ENCODE measurements at regions not wholly inside any gene's neighbourhood (a gene's known extent, or its start where the extent isn't known, plus 50 kb on each side); places are given as distances from the start of the nearest gene placed in this dataset.

DNA sequence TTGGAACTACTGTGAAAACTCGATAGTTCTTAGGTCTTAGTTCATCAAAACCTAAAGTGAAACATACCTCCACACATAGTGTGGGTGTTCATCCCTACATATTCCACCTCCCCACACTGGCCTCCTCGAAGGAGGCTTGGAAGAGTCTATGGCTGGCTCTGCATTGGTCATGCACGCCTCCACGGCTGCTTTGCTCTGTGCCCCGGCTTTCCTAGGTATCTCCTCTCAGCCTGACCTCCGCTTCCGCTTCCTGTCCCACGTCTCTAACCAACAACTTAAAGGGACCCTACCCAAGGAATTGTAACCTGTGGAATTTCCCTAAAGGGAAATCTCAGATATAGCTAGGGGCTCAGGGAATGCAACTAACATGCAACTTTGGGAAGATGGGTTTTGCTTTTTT is 79.7 kb upstream of the MBNL2 start:
- Histone ChIP-seq H3K9me3 (ENCODE audit: low read length) (no peaks in the 10 kb centered on the region), H3K79me2 (ENCODE audit: low read length) (no peaks in the 10 kb centered on the region), H3F3A (ENCODE audit: low read length, unreplicated experiment) (no peaks in the 10 kb centered on the region), H3K4me2 (ENCODE audit: low read length) (peak overlapping the region; percentile 57; the same call in 1 of the 2 replicates), H3K4me1 (ENCODE audit: insufficient read depth, low read length) (peaks cover 25% of the 10 kb centered on the region), H3K36me3 (ENCODE audit: low read depth, low read length) (no peaks in the 10 kb centered on the region), H2AFZ (ENCODE audit: low read length) (no peak overlapping the region), H3K4me3 (ENCODE audit: low read length) (no peak overlapping the region), H3K9me2 (replicated peaks; ENCODE audit: low read length) (no peaks in the 10 kb centered on the region), H3K27me3 (ENCODE audit: low read length) (no peaks in the 10 kb centered on the region), H4K20me1 (ENCODE audit: low read length) (no peaks in the 10 kb centered on the region), H3K9ac (ENCODE audit: low read length) (no peak overlapping the region), H3K27ac (ENCODE audit: low read length) (peak overlapping the region; percentile 55; the same call in 1 of the 2 replicates)
- DNase-seq (no peak), ATAC-seq (no peak)
- intact Hi-C loops (cut with micrococcal nuclease), result no loop called here
- CTCF ChIA-PET, result interaction anchor here (0.6 to 1.1 kb wide), 2 partner anchors 33 to 86 kb away, joined by 3 to 5 read pairs; no protein-coding TSS in a partner anchor
- no peak for TF ChIP-seq EZH2 (IDR thresholded peaks at IDR 0.05; ENCODE audit: low read length, unreplicated experiment)
- no peak for TF ChIP-seq EZH2phosphoT487 (IDR thresholded peaks at IDR 0.05; ENCODE audit: borderline replicate concordance, low read length)
- TF ChIP-seq, protein P1, sequence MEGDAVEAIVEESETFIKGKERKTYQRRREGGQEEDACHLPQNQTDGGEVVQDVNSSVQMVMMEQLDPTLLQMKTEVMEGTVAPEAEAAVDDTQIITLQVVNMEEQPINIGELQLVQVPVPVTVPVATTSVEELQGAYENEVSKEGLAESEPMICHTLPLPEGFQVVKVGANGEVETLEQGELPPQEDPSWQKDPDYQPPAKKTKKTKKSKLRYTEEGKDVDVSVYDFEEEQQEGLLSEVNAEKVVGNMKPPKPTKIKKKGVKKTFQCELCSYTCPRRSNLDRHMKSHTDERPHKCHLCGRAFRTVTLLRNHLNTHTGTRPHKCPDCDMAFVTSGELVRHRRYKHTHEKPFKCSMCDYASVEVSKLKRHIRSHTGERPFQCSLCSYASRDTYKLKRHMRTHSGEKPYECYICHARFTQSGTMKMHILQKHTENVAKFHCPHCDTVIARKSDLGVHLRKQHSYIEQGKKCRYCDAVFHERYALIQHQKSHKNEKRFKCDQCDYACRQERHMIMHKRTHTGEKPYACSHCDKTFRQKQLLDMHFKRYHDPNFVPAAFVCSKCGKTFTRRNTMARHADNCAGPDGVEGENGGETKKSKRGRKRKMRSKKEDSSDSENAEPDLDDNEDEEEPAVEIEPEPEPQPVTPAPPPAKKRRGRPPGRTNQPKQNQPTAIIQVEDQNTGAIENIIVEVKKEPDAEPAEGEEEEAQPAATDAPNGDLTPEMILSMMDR (conservative IDR thresholded peaks at IDR 0.05; ENCODE audit: low read depth, low read length), result no peak
- POLR2A ChIA-PET (ENCODE audit: unreplicated experiment), result no interaction called here
- BruUV-seq (replicated peaks), result no TSS peak

DNA sequence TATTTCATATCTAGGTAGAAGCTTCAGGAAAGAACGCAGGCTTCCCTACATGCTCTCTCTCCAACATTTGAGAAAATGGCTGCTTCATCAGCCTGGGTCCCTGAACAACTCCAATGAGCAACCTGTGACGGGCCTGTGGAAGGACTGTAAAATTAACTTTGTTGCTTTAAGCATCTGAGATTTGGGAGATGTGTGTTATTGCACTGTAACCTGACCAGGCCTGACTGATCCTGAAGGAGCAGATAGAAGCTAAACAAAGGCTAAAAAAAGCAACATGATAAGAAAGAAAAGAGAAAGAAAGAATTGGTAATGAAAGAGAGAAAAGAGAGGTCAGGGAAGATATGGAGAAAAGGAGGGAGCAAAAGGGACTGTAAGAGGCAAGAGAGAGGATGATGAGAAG is 77.1 kb upstream of the MBNL2 start:
- Histone ChIP-seq H3K27me3 (ENCODE audit: low read length) (no peaks in the 10 kb centered on the region), H2AFZ (ENCODE audit: low read length) (no peak overlapping the region), H3K9me2 (replicated peaks; ENCODE audit: low read length) (no peaks in the 10 kb centered on the region), H3K4me1 (ENCODE audit: insufficient read depth, low read length) (peaks cover 25% of the 10 kb centered on the region), H3K4me3 (ENCODE audit: low read length) (no peak overlapping the region), H3K9ac (ENCODE audit: low read length) (no peak overlapping the region), H3F3A (ENCODE audit: low read length, unreplicated experiment) (no peaks in the 10 kb centered on the region), H3K9me3 (ENCODE audit: low read length) (no peaks in the 10 kb centered on the region), H3K79me2 (ENCODE audit: low read length) (no peaks in the 10 kb centered on the region), H4K20me1 (ENCODE audit: low read length) (no peaks in the 10 kb centered on the region), H3K27ac (ENCODE audit: low read length) (no peak overlapping the region), H3K4me2 (ENCODE audit: low read length) (no peak overlapping the region), H3K36me3 (ENCODE audit: low read depth, low read length) (no peaks in the 10 kb centered on the region)
- DNase-seq (no peak), ATAC-seq (no peak)
- BruUV-seq (replicated peaks), result no TSS peak
- TF ChIP-seq, protein P1 (conservative IDR thresholded peaks at IDR 0.05; ENCODE audit: low read depth, low read length), result no peak
- TF ChIP-seq EZH2 (IDR thresholded peaks at IDR 0.05; ENCODE audit: low read length, unreplicated experiment), result no peak
- ChIA-PET POLR2A (ENCODE audit: unreplicated experiment) (no interaction called here), CTCF (interaction anchor here (0.6 kb wide), 1 partner anchor 121 kb away, joined by 10 read pairs; no protein-coding TSS in a partner anchor)
- intact Hi-C loops (cut with micrococcal nuclease), result no loop called here

DNA sequence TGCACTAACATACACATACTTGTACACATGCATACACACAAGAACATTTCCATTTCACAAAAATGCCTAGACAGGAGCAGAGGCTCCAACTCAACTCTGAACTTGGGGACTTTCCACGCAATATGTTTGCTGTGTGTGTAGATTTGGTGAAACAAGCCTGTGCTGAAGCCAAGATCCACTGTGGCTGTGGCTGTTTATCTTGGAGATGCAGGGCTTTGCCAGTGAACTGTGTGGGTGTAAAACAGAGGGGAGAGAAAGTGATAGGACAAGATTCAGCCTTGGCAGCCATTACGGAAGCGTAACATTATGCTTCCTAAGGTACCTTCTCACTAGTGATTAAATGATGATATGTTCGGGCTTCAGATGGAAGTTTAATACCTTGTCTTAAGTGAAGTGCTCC is 73.2 kb upstream of the MBNL2 start:
- intact Hi-C loops (cut with micrococcal nuclease), result no loop called here
- Histone ChIP-seq H3K79me2 (ENCODE audit: low read length) (no peaks in the 10 kb centered on the region), H3K4me1 (ENCODE audit: insufficient read depth, low read length) (no peaks in the 10 kb centered on the region), H4K20me1 (ENCODE audit: low read length) (no peaks in the 10 kb centered on the region), H3K9me2 (replicated peaks; ENCODE audit: low read length) (no peaks in the 10 kb centered on the region), H3K9me3 (ENCODE audit: low read length) (no peaks in the 10 kb centered on the region), H3K4me2 (ENCODE audit: low read length) (no peak overlapping the region), H3K27me3 (ENCODE audit: low read length) (no peaks in the 10 kb centered on the region), H2AFZ (ENCODE audit: low read length) (no peak overlapping the region), H3K27ac (ENCODE audit: low read length) (no peak overlapping the region), H3K9ac (ENCODE audit: low read length) (no peak overlapping the region), H3K36me3 (ENCODE audit: low read depth, low read length) (no peaks in the 10 kb centered on the region), H3K4me3 (ENCODE audit: low read length) (no peak overlapping the region), H3F3A (ENCODE audit: low read length, unreplicated experiment) (no peaks in the 10 kb centered on the region)
- TF ChIP-seq, protein P1 (conservative IDR thresholded peaks at IDR 0.05; ENCODE audit: low read depth, low read length), result no peak
- no peak for DNase-seq
- no peak for ATAC-seq
- BruUV-seq (replicated peaks), result no TSS peak
- ChIA-PET CTCF (no interaction called here), POLR2A (ENCODE audit: unreplicated experiment) (no interaction called here)

All from PC-3 (cell line).